IPS-15b (cell line): ENCODE measurements at regions not wholly inside any gene's neighbourhood (a gene's known extent, or its start where the extent isn't known, plus 50 kb on each side); places are given as distances from the start of the nearest gene placed in this dataset.
"Not testable (repeated sequence)": the region's sequence is repeated elsewhere in the genome, so short reads cannot be mapped to it uniquely, and the experiment has no call there.

Experiments
- H3K27me3 ChIP-seq: one replicate; pipeline ENCODE4 v1.6.1; 2013; ENCODE audit warnings: low read length; ENCODE audit not compliant: control insufficient read depth, insufficient read depth
- H3K36me3 ChIP-seq: one replicate; pipeline ENCODE4 v1.6.1; 2013; ENCODE audit warnings: low read length; ENCODE audit not compliant: control insufficient read depth, insufficient read depth
- H3K4me1 ChIP-seq: one replicate; pipeline ENCODE4 v1.6.1; 2013; ENCODE audit warnings: mild to moderate bottlenecking, low read length; ENCODE audit not compliant: control insufficient read depth, insufficient read depth
- H3K4me3 ChIP-seq: one replicate; pipeline ENCODE4 v1.5.1; 2013; ENCODE audit warnings: low read depth, low read length
- H3K9ac ChIP-seq: one replicate; pipeline ENCODE4 v1.6.1; 2013; ENCODE audit warnings: low read depth, mild to moderate bottlenecking, low read length
- H3K9me3 ChIP-seq: one replicate; pipeline ENCODE4 v1.6.1; 2013; ENCODE audit warnings: mild to moderate bottlenecking, low read length; ENCODE audit not compliant: control insufficient read depth, insufficient read depth

DNA sequence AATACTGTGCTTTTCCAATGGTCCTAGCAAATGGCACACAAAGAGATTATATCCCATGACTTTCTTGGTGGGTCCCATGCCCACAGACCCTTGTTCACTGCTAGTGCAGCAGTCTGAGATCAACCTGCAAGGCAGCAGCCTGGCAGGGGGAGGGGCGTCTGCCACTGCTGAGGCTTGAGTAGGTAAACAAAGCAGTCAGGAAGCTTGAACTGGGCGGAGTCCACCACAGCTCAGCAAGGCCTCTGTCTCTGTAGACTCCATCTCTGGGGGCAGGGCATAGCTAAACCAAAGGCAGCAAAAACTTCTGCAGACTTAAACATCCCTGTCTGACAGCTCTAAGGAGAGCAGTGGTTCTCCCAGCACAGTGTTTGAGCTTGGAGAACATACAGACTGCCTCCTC, 82.9 kb downstream of the ZNF737 start:
- Histone ChIP-seq H3K4me3 (no peak overlapping the region), H3K27me3 (no peaks in the 10 kb centered on the region), H3K9ac (no peak overlapping the region), H3K9me3 (no peaks in the 10 kb centered on the region), H3K4me1 (no peaks in the 10 kb centered on the region), H3K36me3 (no peaks in the 10 kb centered on the region)

DNA sequence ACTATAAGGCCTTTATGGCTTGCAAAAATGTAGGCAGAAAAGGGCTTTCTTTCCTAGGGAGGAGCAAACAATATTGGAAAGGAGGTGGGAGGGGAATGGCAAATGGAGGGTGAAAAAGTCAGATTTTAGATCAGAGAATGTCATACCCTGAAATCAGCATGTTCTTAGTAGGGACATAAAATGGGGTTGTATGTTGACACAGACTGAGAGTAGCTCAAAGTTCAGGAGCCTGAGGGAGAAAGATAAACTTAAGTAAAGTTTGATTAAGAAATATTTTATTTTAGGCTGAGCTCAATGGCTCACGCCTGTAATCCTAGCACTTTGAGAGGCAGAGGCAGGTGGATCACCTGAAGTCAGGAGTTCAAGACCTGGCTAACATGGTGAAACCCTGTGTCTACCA, 83.8 kb downstream of the ZNF737 start:
- H3K9ac ChIP-seq, result no peak overlapping the region

DNA sequence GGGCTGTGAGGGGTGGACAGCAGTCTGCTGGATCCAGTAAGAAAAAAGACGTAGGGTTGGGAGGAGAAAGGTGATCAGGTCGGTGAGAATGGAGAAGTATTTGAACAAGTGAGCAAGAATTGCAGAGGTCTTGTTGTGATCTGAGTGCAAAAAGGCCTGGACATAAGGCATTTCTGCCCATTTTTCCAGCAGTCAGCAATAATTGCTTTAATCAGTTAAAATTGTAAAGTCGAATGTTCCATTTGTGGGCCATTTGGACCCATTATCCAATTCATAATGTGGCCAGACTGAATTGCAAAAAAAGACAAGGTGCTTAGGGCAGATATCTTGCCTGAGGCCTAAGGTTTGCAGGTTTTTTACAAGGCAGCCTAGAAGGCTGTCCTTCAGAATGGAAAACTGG, 86.1 kb downstream of the ZNF737 start:
- Histone ChIP-seq H3K4me3 (no peak overlapping the region), H3K9ac (no peak overlapping the region), H3K4me1 (no peaks in the 10 kb centered on the region), H3K27me3 (no peaks in the 10 kb centered on the region), H3K36me3 (no peaks in the 10 kb centered on the region), H3K9me3 (no peaks in the 10 kb centered on the region)

More for the DNA sequence above, 83.8 kb downstream of the ZNF737 start:
- Histone ChIP-seq H3K36me3 (no peaks in the 10 kb centered on the region), H3K4me3 (no peak overlapping the region), H3K9me3 (no peaks in the 10 kb centered on the region), H3K4me1 (no peaks in the 10 kb centered on the region), H3K27me3 (no peaks in the 10 kb centered on the region)

DNA sequence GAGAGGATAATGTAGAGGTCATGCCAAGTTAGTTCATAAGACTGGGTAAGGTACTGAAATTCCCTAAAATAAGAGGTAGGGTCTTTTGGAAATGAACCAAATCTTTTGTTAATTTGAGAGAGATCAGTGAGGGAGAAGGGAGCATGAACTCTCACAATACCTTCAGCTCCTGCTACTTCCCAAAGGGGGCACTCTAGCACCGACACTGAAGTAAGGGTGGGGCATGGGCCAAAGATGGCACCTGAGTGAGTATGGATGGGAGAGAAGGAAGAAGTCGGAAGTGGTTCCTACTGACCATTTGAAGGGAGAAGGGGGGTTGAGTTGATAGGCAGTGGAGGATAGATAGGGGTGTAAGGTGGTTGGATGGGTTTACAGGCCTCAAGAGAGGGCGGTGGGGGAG, 86.6 kb downstream of the ZNF737 start:
- no peaks in the 10 kb centered on the region for H3K4me1 ChIP-seq
- no peaks in the 10 kb centered on the region for H3K27me3 ChIP-seq
- H3K9ac ChIP-seq, result no peak overlapping the region
- H3K36me3 ChIP-seq, result no peaks in the 10 kb centered on the region
- no peak overlapping the region for H3K4me3 ChIP-seq
- H3K9me3 ChIP-seq, result no peaks in the 10 kb centered on the region

DNA sequence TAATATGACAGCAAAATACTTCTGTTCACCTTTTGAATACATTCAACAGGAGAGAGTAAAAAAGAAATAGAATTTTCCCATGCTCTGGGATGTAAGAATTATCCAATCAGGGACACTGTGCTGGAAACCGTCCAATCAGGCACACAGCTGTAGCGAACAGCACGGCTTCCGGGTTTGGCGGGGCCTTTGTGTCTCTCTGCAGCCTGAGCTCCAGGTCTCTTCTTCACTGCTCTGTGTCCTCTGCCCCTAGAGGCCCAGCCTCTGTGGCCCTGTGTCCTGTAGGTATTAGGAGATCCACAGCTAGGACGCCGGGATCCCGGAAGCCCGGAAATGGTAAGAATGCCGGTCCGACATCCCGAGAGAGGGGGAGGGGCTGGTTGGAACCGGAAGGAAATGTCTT, 92.7 kb downstream of the ZNF737 start:
- no peaks in the 10 kb centered on the region for H3K36me3 ChIP-seq

DNA sequence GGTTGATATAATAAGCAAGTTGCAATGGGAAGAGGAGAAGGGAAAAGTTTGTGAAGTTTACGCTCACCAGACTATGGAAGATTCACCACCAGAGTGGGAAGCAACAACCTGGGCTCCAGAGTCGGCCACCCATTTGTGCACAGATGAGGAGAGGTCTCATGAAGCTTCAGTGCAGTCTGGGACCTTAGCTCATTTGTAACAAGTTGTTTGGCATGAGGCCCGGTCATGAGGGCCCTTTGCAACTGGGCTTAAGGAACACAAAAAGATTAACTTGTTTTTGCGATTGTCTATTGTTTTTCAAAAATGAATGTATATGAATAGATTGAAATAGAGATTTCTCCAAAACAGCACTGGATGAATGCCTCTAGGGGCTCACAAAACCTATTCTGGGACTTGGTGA, 94.2 kb downstream of the ZNF737 start:
- Histone ChIP-seq H3K4me1 (peaks cover 2% of the 10 kb centered on the region), H3K36me3 (no peaks in the 10 kb centered on the region), H3K27me3 (no peaks in the 10 kb centered on the region), H3K4me3 (no peak overlapping the region), H3K9me3 (no peaks in the 10 kb centered on the region), H3K9ac (no peak overlapping the region)

More for the DNA sequence above, 92.7 kb downstream of the ZNF737 start:
- no peaks in the 10 kb centered on the region for H3K27me3 ChIP-seq
- H3K9ac ChIP-seq, result no peak overlapping the region
- no peak overlapping the region for H3K4me3 ChIP-seq
- H3K4me1 ChIP-seq, result no peaks in the 10 kb centered on the region
- H3K9me3 ChIP-seq, result no peaks in the 10 kb centered on the region

DNA sequence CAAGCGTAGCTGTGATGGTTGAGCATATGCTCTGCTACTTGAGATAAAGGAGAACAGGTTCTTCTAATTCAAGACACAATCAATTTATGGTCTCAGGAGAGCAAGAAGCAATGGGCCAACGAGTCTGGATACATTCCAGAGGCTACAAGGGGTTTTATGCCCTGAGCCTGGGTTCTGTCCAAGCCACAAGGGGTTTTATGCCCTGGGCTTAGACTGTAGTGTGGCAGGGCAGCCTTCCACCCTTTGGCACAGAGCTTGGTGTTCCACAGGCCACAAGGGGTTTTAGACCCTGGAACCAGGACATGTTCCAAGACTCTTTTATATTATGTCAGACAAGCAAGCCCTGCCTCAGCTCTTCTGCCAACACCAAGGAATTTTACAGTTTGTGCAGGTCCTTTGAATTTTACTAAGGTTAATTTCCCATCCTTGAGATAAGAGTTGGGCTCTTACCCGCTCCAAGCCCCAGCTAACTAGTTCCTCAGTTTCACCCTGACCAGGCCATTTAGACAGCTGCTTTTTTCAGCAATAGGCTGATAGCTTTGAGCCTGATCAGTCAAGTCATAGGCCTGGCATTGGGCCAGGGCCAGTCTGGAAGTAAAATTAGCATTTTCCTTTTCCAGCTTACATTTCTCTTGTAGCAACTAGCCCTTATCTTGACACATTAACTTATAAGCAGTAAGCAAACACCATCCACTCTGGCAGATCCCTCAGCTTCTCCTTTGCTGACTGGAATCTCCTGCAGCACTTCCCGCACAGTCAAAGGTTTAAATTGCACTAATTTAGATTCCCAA, 95.0 kb downstream of the ZNF737 start:
- H3K9ac ChIP-seq, result no peak overlapping the region
- no peaks in the 10 kb centered on the region for H3K27me3 ChIP-seq
- no peaks in the 10 kb centered on the region for H3K36me3 ChIP-seq
- no peaks in the 10 kb centered on the region for H3K9me3 ChIP-seq
- H3K4me3 ChIP-seq, result no peak overlapping the region
- H3K4me1 ChIP-seq, result peaks cover 2% of the 10 kb centered on the region

DNA sequence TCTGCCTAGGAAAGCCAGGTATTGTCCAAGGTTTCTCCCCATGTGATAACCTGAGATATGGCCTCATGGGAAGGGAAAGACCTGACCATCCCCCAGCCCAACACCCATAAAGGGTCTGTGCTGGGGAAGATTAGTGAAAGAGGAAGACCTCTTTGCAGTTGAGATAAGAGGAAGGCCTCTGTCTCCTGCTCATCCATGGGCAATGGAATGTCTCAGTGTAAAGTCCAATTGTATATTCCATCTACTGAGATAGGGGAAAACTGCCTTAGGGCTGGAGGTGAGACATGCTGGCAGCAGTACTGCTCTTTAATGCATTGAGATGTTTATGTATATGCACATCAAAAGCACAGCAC, 99.0 kb downstream of the ZNF737 start:
- not testable (repeated sequence) for H3K4me1 ChIP-seq, H3K27me3 ChIP-seq, H3K4me3 ChIP-seq, H3K36me3 ChIP-seq, H3K9ac ChIP-seq, H3K9me3 ChIP-seq

DNA sequence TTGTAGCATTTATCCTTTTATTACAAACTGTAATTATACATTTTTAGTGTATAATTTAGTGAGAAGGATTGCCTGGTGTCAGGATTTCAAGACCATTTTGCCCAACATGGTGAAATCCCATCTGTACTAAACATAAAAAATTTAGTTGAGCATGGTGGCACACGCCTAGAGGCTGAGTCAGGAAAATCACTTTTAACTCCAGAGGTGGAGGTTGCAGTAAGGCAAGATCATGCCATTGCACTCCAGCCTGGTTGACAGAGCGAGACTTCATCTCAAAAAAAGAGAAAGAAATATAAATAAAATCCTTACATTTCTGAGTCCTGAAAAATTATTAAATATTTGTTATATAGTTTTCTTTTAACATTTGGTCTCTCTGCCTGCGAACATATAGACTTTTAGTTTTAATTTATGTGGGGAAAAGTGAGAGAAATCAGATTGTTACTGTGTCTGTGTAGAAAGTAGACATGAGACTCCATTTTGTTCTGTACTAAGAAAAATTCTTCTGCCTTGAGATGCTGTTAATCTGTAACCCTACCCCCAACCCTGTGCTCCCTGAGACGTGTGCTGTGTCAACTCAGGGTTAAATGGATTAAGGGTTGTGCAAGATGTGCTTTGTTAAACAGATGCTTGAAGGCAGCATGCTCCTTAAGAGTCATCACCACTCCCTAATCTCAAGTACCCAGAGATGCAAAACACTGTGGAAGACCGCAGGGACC, 99.5 kb downstream of the ZNF737 start:
- not testable (repeated sequence) for H3K9ac ChIP-seq, H3K27me3 ChIP-seq, H3K4me1 ChIP-seq, H3K4me3 ChIP-seq, H3K36me3 ChIP-seq, H3K9me3 ChIP-seq

DNA sequence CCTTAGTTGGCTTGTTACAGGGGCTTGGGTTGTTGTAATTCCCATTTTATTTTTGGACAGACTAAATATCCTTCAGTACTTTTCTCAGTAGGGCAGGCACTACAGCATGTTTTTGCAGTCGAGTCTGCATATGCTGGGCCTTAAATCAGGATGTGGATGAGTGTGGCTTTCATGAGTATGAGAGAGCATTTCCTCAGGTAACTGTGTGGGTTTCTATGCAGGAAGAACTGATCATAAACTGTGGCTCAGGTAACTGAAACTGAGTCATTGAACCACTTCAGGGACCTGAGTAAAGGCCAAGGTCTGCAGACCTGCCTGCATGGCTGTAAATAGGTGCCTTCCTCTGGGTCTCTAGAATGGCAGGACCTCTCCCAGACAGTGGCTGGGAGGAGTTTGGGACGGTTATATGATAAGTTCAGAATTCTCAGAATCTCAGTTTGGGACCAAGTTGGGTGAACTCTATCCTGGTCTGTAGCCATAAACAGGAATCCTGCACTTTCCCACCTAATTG, 112.1 kb downstream of the ZNF737 start:
- Histone ChIP-seq H3K4me3 (no peak overlapping the region), H3K9ac (no peak overlapping the region), H3K36me3 (no peaks in the 10 kb centered on the region), H3K27me3 (no peaks in the 10 kb centered on the region), H3K9me3 (no peaks in the 10 kb centered on the region), H3K4me1 (no peaks in the 10 kb centered on the region)

DNA sequence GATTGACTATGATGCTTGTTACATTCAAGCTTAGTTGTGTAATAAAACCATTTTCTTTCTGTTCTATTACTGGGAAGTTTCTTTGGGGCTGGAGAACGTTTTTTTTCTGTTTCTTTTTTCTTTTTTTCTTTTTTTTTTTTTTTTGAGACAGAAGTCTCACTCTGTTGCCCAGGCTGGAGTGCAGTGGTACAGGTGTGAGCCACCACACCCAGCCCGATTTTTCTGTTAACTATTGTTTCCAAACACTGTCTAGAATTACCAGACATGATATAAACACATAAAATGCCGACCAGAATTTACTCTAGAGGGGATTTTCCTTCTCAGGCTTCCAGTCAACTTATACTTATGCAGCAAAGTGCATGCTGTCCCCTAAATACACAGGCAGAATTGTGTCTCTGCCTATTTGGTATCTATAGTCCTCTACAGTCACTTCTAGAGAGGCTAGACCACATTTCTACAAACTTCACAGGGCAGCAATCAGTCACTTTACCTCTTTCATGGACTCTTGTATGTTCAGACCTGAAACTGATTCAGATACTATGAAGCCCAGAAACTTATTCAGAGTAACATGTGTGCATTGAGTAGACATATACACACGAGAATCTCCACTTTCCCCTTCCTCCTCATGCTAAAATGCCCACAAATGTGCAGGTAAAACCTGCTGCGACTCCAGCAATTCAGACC, 121.2 kb downstream of the ZNF737 start:
- no peaks in the 10 kb centered on the region for H3K27me3 ChIP-seq
- no peaks in the 10 kb centered on the region for H3K4me1 ChIP-seq
- H3K9ac ChIP-seq, result no peak overlapping the region
- no peaks in the 10 kb centered on the region for H3K36me3 ChIP-seq
- H3K9me3 ChIP-seq, result no peaks in the 10 kb centered on the region
- no peak overlapping the region for H3K4me3 ChIP-seq
